H9 (cell line): ENCODE measurements at regions not wholly inside any gene's neighbourhood (a gene's known extent, or its start where the extent isn't known, plus 50 kb on each side); places are given as distances from the start of the nearest gene placed in this dataset.

ENCODE experiments used
- DNase-seq: peaks from one replicate; pipeline ENCODE4 v3.0.0-alpha.2; 2017
- H2AFZ ChIP-seq: one replicate; pipeline ENCODE4 v1.6.1; 2013; ENCODE audit warnings: mild to moderate bottlenecking, low read length, control low read depth, moderate library complexity
- H2AK5ac ChIP-seq: 2 replicates; pipeline ENCODE4 v1.6.1; 2013; ENCODE audit warnings: low read length, control low read depth, mixed read lengths; ENCODE audit not compliant: insufficient read length
- H2BK120ac ChIP-seq: one replicate; pipeline ENCODE4 v1.6.1; 2013; ENCODE audit warnings: low read depth, mild to moderate bottlenecking, low read length, control low read depth, inconsistent platforms; ENCODE audit not compliant: poor library complexity, severe bottlenecking
- H2BK12ac ChIP-seq: 2 replicates; pipeline ENCODE4 v1.6.1; 2013; ENCODE audit warnings: low read length, control low read depth, mixed read lengths, low read depth; ENCODE audit not compliant: insufficient read length
- H2BK15ac ChIP-seq: 2 replicates; pipeline ENCODE4 v1.6.1; 2013; ENCODE audit warnings: low read depth, low read length, control low read depth
- H2BK20ac ChIP-seq: one replicate; pipeline ENCODE4 v1.6.1; 2013; ENCODE audit warnings: low read depth, mild to moderate bottlenecking, low read length, control low read depth, inconsistent platforms; ENCODE audit not compliant: poor library complexity, severe bottlenecking
- H2BK5ac ChIP-seq: 2 replicates; pipeline ENCODE4 v1.6.1; 2013; ENCODE audit warnings: low read length, control low read depth, mixed read lengths; ENCODE audit not compliant: insufficient read length
- H3K14ac ChIP-seq: 2 replicates; pipeline ENCODE4 v1.6.1; 2013; ENCODE audit warnings: low read length, control low read depth; ENCODE audit not compliant: insufficient read depth
- H3K18ac ChIP-seq: 2 replicates; pipeline ENCODE4 v1.6.1; 2013; ENCODE audit warnings: low read depth, mild to moderate bottlenecking, mixed read lengths, low read length, control low read depth; ENCODE audit not compliant: insufficient read length
- H3K23ac ChIP-seq: 2 replicates; pipeline ENCODE4 v1.6.1; 2013; ENCODE audit warnings: low read length, control low read depth, mixed read lengths, low read depth; ENCODE audit not compliant: insufficient read length
- H3K23me2 ChIP-seq: 2 replicates; pipeline ENCODE4 v1.6.1; 2013; ENCODE audit warnings: low read depth, mild to moderate bottlenecking, mixed read lengths, low read length, control low read depth; ENCODE audit not compliant: insufficient read length, poor library complexity, severe bottlenecking
- H3K27ac ChIP-seq: 2 replicates; pipeline ENCODE4 v1.5.1; 2013; ENCODE audit warnings: low read length, control low read depth, mixed read lengths, low read depth; ENCODE audit not compliant: insufficient read length
- H3K27me3 ChIP-seq: 2 replicates; pipeline ENCODE4 v1.6.1; 2013; ENCODE audit warnings: low read length, control low read depth, inconsistent platforms; ENCODE audit not compliant: insufficient read depth
- H3K4ac ChIP-seq: 2 replicates; pipeline ENCODE4 v1.6.1; 2013; ENCODE audit warnings: low read depth, mild to moderate bottlenecking, control low read depth, inconsistent platforms, low read length, moderate library complexity
- H3K4me1 ChIP-seq: 2 replicates; pipeline ENCODE4 v1.6.1; 2013; ENCODE audit warnings: low read length, control low read depth, inconsistent platforms; ENCODE audit not compliant: insufficient read depth
- H3K4me2 ChIP-seq: 2 replicates; pipeline ENCODE4 v1.6.1; 2013; ENCODE audit warnings: low read length, control low read depth, mixed read lengths; ENCODE audit not compliant: insufficient read length, insufficient read depth
- H3K56ac ChIP-seq: 2 replicates; pipeline ENCODE4 v1.6.1; 2013; ENCODE audit warnings: low read depth, mild to moderate bottlenecking, mixed read lengths, low read length, control low read depth; ENCODE audit not compliant: insufficient read length
- H3K79me1 ChIP-seq: 2 replicates; pipeline ENCODE4 v1.6.1; 2013; ENCODE audit warnings: low read depth, mild to moderate bottlenecking, moderate library complexity, low read length, control low read depth, inconsistent platforms; ENCODE audit not compliant: insufficient read depth, poor library complexity, severe bottlenecking
- H3K79me2 ChIP-seq: 2 replicates; pipeline ENCODE4 v1.6.1; 2013; ENCODE audit warnings: low read length, control low read depth, inconsistent platforms; ENCODE audit not compliant: insufficient read depth
- H3K9ac ChIP-seq: 2 replicates; pipeline ENCODE4 v1.6.1; 2013; ENCODE audit warnings: low read length, control low read depth, mixed read lengths; ENCODE audit not compliant: insufficient read length; ENCODE audit errors: extremely low read depth
- H3K9me3 ChIP-seq: one replicate; pipeline ENCODE4 v1.6.1; 2013; ENCODE audit warnings: low read depth, low read length, inconsistent platforms; ENCODE audit not compliant: control insufficient read depth
- H3T11ph ChIP-seq: one replicate; pipeline ENCODE4 v1.6.1; 2013; ENCODE audit warnings: mild to moderate bottlenecking, low read length, control low read depth, inconsistent platforms
- H4K20me1 ChIP-seq: one replicate; pipeline ENCODE4 v1.6.1; 2013; ENCODE audit not compliant: control insufficient read depth, insufficient read length, insufficient read depth
- H4K5ac ChIP-seq: 2 replicates; pipeline ENCODE4 v1.6.1; 2013; ENCODE audit warnings: low read depth, mild to moderate bottlenecking, mixed read lengths, low read length, control low read depth; ENCODE audit not compliant: insufficient read length
- H4K8ac ChIP-seq: replicated peaks from 2 replicates; pipeline ENCODE4 v1.6.1; 2013; ENCODE audit warnings: low read length, control low read depth, mixed read lengths, low read depth; ENCODE audit not compliant: insufficient read length
- H4K91ac ChIP-seq: 2 replicates; pipeline ENCODE4 v1.6.1; 2013; ENCODE audit warnings: low read depth, mild to moderate bottlenecking, moderate library complexity, mixed read lengths, low read length, control low read depth; ENCODE audit not compliant: insufficient read length
- H3K27ac Mint-ChIP-seq, 3 experiments: 2 replicates in 2 of 3; 3 replicates in 1 of 3; pipeline ENCODE4 v1.8.0; 2020 to 2021; ENCODE audit warnings: mixed read lengths in 3 of 3, mild to moderate bottlenecking in 1 of 3, moderate library complexity in 1 of 3
- H3K27me3 Mint-ChIP-seq: 2 replicates; pipeline ENCODE4 v1.8.0; 2021; ENCODE audit warnings: low read depth, mild to moderate bottlenecking, moderate library complexity, mixed read lengths
- H3K36me3 Mint-ChIP-seq, 3 experiments: 2 replicates in 2 of 3; 3 replicates in 1 of 3; pipeline ENCODE4 v1.8.0; 2020 to 2021; ENCODE audit warnings: low read depth in 3 of 3, mixed read lengths in 3 of 3; ENCODE audit not compliant: insufficient read depth in 1 of 3
- H3K4me1 Mint-ChIP-seq, 2 experiments: 2 replicates each; pipeline ENCODE4 v1.8.0; 2020; ENCODE audit warnings: mixed read lengths in 2 of 2
- H3K4me3 Mint-ChIP-seq, 2 experiments: 2 replicates in 1 of 2; 3 replicates in 1 of 2; pipeline ENCODE4 v1.8.0; 2020 to 2021; ENCODE audit warnings: mild to moderate bottlenecking in 2 of 2, mixed read lengths in 2 of 2, moderate library complexity in 1 of 2
- H3K9me3 Mint-ChIP-seq, 2 experiments: 2 replicates in 1 of 2; 3 replicates in 1 of 2; pipeline ENCODE4 v1.8.0; 2020; ENCODE audit warnings: mild to moderate bottlenecking in 2 of 2, mixed read lengths in 2 of 2, moderate library complexity in 1 of 2
- CTCF ChIP-seq: fragments of 200-600 bp; sonication (generic); conservative IDR thresholded peaks from 3 replicates; pipeline ENCODE4 v1.8.0; 2021; ENCODE audit warnings: antibody characterized with exemption, mild to moderate bottlenecking
- WGBS: extraction: QIAGEN DNeasy Blood & Tissue Kit; methylation state at CpG from one replicate; pipeline ENCODE4 v1.1.7; 2013; ENCODE audit warnings: missing lambda C conversion rate, low lambda C conversion rate, mixed read lengths; ENCODE audit not compliant: insufficient read length; ENCODE audit errors: extremely low coverage; 5-methylcytosine and 5-hydroxymethylcytosine counted together

DNA sequence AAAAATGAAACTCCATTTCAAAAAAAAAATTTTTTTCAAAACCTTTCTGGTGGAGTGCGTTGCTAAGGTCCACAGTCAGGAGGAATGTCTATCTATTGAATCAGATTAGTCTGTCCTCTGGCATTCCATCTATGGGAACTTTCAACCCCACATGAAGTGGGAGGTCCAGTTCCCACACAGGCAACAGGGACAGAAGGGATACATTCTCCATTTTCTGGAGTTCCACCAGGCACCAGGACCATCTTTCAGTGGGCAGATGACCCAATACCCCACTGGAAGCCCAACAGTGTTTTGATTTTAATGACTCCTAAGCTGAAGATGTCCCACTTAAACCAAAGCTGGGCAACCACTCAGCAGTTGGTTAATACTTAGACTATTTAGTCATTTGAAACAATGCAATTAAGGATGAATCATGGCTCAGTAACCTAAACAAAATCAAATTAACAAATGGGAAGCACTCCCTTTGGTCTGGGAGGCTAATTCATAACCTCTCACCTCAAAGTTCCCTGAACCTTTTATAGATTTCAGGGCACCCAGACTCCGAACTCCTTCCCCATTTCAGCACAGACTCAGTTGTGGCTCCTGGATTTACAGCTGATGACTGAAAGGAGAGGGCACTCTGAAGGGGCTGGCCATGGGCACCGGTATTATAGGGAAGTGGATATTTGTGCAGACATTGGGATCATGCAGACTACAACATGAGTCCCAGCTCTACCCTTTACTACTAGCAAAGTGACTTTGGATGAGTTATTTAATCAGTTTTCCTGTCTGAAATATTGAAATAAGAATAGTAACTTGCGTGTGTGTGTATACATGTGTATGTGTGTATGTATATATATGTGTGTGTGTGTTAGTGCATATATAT lies 264.3 kb upstream of the LRTM1 start:
- Histone ChIP-seq H2BK15ac (no peak overlapping the region), H4K8ac (no peak overlapping the region), H3K14ac (no peak overlapping the region), H3K4me2 (no peak overlapping the region), H3K79me1 (no peaks in the 10 kb centered on the region), H3K18ac (no peak overlapping the region), H3K27me3 (no peaks in the 10 kb centered on the region), H2BK5ac (no peak overlapping the region), H4K20me1 (no peaks in the 10 kb centered on the region), H3K79me2 (no peaks in the 10 kb centered on the region), H2AFZ (no peak overlapping the region), H4K5ac (no peak overlapping the region), H2BK20ac (no peak overlapping the region), H3K23ac (no peak overlapping the region), H3T11ph (no peak overlapping the region), H3K9me3 (no peaks in the 10 kb centered on the region), H2BK12ac (no peak overlapping the region), H3K9ac (no peak overlapping the region), H3K27ac (no peak overlapping the region), H3K23me2 (no peaks in the 10 kb centered on the region), H3K56ac (no peak overlapping the region), H2BK120ac (no peak overlapping the region), H3K4me1 (no peaks in the 10 kb centered on the region), H3K4ac (no peak overlapping the region), H2AK5ac (no peak overlapping the region), H4K91ac (no peak overlapping the region)
- no CpG with 5 or more reads among the region's 4 CpGs for WGBS
- H3K27me3 Mint-ChIP-seq = peaks cover 1% of the 10 kb centered on the region; the same call in 1 of the 2 replicates
- no peak for DNase-seq
- H3K4me3 Mint-ChIP-seq = no peak overlapping the region
- TF ChIP-seq CTCF = no peak
- H3K9me3 Mint-ChIP-seq = peaks cover 0 to 4% of the 10 kb centered on the region in 2 experiments; a peak in 1 of 5 replicates
- H3K27ac Mint-ChIP-seq = no peak overlapping the region
- no peaks in the 10 kb centered on the region; a peak in 1 of 7 replicates for H3K36me3 Mint-ChIP-seq
- peaks cover 8 to 11% of the 10 kb centered on the region in 2 experiments for H3K4me1 Mint-ChIP-seq
